ENCODE measurements at regions not wholly inside any gene's neighbourhood (a gene's known extent, or its start where the extent isn't known, plus 50 kb on each side); places are given as distances from the start of the nearest gene placed in this dataset.

DNA sequence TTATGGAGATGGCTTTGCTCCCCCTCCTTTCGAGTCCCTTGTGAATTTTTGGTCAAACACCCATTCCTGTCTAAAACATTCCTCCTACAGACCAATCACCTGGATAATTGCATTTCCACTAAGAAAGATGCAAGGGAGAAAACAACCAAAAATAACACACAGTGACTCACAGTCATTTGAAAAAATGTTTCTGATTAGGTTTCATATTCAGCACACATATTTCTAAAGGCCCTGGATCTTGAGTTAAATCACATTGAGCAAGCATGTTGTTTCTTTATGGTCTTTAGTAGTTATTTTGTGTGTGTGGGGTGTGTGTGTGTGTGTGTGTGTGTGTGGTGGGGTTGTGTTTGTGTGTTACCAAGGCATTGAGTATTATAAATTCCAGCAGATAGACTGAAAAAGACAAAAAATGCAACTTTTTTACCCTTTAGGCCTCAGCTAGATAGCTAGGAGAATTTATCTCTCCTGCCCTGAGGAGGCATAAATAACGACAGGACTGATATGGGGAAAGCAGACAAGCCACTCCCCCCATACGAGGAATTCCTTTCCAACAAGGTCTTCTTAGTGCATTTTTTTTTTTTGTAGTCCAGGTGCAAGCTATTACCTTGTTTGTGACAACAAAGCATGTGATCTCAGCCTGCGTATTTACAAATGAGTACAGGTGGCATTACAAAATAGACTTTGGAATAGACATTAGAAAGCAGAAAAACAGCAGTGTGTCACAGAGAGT is 265.4 kb upstream of the ADGRL3 start:
- TF ChIP-seq, protein P1, sequence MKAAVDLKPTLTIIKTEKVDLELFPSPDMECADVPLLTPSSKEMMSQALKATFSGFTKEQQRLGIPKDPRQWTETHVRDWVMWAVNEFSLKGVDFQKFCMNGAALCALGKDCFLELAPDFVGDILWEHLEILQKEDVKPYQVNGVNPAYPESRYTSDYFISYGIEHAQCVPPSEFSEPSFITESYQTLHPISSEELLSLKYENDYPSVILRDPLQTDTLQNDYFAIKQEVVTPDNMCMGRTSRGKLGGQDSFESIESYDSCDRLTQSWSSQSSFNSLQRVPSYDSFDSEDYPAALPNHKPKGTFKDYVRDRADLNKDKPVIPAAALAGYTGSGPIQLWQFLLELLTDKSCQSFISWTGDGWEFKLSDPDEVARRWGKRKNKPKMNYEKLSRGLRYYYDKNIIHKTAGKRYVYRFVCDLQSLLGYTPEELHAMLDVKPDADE (IDR thresholded peaks at IDR 0.05) = no peak
- TF ChIP-seq, protein P2, sequence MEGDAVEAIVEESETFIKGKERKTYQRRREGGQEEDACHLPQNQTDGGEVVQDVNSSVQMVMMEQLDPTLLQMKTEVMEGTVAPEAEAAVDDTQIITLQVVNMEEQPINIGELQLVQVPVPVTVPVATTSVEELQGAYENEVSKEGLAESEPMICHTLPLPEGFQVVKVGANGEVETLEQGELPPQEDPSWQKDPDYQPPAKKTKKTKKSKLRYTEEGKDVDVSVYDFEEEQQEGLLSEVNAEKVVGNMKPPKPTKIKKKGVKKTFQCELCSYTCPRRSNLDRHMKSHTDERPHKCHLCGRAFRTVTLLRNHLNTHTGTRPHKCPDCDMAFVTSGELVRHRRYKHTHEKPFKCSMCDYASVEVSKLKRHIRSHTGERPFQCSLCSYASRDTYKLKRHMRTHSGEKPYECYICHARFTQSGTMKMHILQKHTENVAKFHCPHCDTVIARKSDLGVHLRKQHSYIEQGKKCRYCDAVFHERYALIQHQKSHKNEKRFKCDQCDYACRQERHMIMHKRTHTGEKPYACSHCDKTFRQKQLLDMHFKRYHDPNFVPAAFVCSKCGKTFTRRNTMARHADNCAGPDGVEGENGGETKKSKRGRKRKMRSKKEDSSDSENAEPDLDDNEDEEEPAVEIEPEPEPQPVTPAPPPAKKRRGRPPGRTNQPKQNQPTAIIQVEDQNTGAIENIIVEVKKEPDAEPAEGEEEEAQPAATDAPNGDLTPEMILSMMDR (conservative IDR thresholded peaks at IDR 0.05; ENCODE audit: low read depth in 2 of 2) = no peak
- no peak for TF ChIP-seq EZH2phosphoT487 (IDR thresholded peaks at IDR 0.05; ENCODE audit: unreplicated experiment)
- TF ChIP-seq POLR2AphosphoS5 (IDR thresholded peaks at IDR 0.05; ENCODE audit: low read depth) = no peak
- TF ChIP-seq JUNB (IDR thresholded peaks at IDR 0.05; ENCODE audit: unreplicated experiment) = no peak
- TF ChIP-seq EZH2 (IDR thresholded peaks at IDR 0.05; ENCODE audit: low read depth, unreplicated experiment) = no peak
- TF ChIP-seq CREB1 (CRISPR knock-in tag; IDR thresholded peaks at IDR 0.05; ENCODE audit: low read depth) = no peak
